ENCODE measurements at regions not wholly inside any gene's neighbourhood (a gene's known extent, or its start where the extent isn't known, plus 50 kb on each side); places are given as distances from the start of the nearest gene placed in this dataset.

DNA sequence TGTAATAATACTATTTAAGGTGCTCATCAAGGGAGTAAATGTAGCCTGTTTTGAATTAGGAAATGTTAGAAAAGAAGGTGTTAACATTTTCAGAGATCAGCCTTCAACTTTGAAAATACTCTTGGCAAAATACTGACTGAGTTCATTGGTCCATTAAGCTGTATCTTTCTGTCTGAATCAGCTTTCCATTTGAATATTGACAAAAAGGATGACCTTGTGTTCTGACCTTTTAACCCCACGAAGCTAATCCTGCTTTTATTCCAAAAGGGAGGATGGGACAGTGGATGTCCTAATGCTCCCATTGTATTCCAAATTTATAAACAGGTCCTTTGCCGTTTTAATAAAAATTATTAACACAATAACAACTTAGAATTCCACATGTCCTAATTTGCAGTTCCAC lies 259.7 kb upstream of the NRIP1 start:
- no peak for DNase-seq
- in situ Hi-C loops (cut with HindIII; ENCODE audit: low pct_ligation_motif_present, low pct_unique_long_range_greater_than_20kb, low sequenced_read_pairs): no loop called here

DNA sequence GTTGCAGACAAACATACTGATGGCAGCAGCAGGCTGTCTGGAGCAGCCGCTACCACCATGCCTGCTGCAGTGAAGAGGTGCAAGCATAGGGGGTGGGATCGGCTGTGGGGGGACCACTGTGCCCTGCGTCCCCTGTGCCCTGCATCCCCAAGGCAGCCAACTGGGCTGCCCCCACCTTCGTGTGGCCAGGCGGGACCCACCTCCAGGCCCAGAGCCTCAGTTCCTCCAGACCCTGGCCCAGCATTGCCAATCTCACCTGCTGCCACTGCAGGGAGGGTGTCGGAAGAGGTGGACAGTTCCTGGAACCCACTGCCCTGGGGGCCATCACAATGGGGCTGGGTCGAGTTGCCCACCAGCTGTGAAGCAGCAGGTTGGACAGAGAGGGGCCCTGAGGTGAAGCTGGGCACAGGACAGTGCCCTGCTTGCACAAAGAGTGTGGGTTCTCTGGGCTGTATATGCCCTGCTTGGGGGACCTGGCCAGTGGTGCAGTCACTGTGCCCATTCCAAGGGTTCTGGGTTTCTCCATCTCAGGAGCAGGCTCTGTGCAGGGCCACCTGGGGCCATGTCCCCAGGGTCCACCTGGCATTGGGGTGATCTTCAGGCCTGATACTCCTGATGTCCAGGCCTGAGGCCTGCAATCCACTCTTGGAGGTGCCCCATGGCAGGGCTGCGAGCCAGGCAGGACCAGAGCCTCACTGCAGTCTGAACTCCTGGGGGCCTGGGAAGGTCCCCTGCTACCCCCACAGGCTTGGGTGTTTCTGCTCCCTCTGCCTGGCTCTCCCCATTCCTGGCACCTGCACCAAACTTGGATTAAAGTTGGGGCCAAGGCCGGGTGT lies 261.4 kb upstream of the NRIP1 start:
- no peak for DNase-seq
- in situ Hi-C loops (cut with HindIII; ENCODE audit: low pct_ligation_motif_present, low pct_unique_long_range_greater_than_20kb, low sequenced_read_pairs): no loop called here

DNA sequence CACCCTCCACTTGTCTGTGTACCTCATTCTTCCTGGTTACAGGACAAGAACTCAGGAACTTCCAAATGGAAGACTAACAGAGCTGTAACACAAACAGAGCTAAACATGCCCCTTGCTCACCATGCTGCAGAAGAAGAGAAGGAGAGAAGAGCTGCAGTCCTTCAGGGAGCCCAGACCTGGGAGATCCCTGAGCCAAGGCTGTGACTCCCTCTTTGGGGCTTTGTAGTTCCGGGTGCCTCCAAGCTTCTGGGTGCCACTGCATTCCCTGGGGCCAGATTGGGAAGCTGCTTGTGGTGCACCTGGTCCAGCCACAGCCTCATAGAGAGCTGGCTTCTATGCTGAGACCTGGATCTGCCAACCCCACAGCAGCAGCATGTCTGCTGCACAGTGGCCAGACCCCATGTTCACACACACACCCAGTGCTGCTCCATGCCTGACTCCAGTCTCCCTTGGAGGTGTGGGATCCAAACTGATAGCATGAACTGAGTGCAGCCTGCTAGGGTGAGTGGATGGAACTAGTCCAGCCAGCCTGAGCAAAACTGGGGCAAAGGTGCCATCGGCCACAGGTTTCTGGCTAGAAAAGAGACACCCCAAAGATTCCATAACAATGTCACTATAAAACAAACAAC lies 263.0 kb upstream of the NRIP1 start:
- in situ Hi-C loops (cut with HindIII; ENCODE audit: low pct_ligation_motif_present, low pct_unique_long_range_greater_than_20kb, low sequenced_read_pairs): no loop called here
- DNase-seq: no peak

DNA sequence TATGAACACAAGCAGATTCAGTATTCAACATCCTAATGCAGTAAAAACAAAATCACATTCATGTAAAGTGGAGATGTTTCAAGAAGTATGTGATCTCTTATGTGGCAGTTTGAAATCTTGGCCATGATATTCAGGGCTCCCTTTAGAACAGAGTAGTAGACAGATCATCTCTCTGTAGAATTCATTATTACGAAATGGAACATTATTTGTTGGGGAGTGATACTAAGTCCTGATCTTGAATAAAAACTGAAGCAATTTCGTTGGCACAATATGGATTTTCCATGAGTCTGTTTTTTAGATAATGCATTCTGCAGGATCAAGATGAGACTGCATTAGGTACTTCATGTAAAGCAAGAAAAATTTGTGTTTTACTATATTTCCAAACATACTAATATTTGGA lies 264.4 kb upstream of the NRIP1 start:
- no peak for DNase-seq
- in situ Hi-C loops (cut with HindIII; ENCODE audit: low pct_ligation_motif_present, low pct_unique_long_range_greater_than_20kb, low sequenced_read_pairs): no loop called here

DNA sequence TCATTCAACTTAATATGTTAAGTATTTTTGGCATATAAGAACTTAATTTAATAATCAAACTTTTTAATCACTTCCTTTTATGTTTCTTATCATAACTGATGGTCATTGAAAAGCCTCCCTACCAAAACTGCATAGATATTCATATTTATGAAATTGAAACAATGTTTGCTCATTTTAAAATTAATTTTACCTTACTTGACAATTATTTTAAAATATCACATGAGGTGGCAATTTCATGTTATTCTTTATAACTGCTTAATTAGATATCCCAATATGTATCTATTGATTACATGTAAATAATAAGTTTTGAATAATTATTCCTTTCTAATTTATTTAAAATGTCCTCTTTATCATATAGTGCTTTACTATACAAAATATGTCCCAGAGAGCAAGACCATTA lies 266.1 kb upstream of the NRIP1 start:
- in situ Hi-C loops (cut with HindIII; ENCODE audit: low pct_ligation_motif_present, low pct_unique_long_range_greater_than_20kb, low sequenced_read_pairs): no loop called here
- no peak for DNase-seq

DNA sequence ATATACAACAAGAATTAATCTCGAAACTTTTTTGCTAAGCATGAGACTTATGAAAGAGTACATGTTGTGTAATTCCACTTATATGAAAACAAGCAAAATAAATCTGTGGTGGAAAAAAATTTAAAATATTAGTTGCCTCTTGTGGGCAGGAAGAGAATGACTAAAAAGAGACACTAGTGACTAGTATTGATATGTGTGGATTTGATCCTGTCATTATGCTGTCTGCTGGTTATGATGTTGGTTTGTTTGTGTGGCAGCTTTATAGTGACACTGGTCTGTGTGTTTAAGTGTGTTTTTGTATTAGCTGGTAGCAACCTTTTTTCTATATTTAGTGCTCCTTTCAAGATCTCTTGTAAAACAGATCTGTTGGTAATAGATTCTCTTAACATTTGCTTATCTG lies 267.8 kb upstream of the NRIP1 start:
- no peak for DNase-seq
- in situ Hi-C loops (cut with HindIII; ENCODE audit: low pct_ligation_motif_present, low pct_unique_long_range_greater_than_20kb, low sequenced_read_pairs): no loop called here

DNA sequence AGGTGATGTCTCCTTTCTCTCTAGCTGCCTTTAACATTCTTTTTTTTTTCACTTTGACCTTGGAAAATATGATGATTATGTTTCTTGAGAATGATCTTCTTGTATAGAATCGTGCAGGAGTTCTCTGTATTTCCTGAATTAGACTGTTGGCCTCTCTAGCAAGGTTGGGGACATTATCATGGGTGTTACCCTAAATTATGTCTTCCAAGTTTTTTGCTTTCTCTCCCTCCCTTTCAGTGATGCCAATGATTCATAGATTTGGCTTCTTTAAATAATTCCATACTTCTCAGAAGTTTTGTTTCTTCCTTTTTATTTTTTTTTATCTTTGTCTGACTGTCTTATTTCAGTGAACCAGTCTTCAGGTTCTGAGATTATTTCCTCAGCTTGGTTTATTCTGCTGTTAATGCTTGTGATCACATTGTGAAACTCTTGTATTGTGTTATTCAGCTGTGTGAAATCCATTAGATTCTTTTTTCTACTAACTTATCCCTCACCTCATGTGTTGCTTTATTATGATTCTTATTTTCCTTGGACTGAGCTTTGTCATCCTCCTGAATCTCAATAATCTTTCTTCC lies 268.4 kb upstream of the NRIP1 start:
- in situ Hi-C loops (cut with HindIII; ENCODE audit: low pct_ligation_motif_present, low pct_unique_long_range_greater_than_20kb, low sequenced_read_pairs): no loop called here
- DNase-seq: no peak

DNA sequence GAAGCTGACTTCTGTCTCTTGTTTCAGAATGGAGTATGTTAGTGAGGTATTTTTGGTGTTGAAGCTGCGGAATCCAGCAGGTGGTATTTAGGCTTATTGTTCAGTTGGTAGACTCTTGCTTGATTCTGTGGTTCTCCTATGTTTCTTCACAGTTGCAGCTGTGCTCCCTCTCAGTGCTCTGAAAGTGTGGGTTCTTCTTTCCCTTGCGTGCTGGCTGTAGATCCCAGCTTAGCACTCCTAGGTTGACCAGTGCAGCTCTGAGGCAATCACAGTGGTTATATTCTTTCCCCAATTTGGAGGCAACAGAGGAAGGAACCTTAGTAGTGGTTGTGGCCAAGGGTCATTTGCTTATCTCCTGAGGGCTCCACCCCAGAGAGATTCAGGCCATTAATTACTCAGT lies 269.2 kb upstream of the NRIP1 start:
- no peak for DNase-seq
- in situ Hi-C loops (cut with HindIII; ENCODE audit: low pct_ligation_motif_present, low pct_unique_long_range_greater_than_20kb, low sequenced_read_pairs): no loop called here

DNA sequence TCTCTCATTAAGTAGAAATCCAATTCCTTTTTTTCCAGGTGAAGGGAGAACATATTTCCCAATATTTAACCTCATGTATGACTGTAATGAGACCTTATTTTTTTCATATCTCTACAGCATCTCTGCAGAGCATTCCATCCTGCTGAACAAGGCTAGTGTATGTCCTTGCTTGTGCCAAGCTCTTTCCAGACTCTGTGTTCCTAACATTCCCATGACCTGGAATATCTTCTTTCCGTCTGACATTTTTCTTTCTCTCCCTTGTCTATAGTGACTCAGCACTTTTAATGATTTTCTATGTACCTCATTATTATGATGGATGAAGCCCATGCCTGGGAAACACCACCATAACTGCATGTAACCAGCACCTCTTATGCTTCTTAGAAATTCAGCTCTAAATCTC lies 278.3 kb upstream of the NRIP1 start:
- in situ Hi-C loops (cut with HindIII; ENCODE audit: low pct_ligation_motif_present, low pct_unique_long_range_greater_than_20kb, low sequenced_read_pairs): no loop called here
- DNase-seq: no peak

DNA sequence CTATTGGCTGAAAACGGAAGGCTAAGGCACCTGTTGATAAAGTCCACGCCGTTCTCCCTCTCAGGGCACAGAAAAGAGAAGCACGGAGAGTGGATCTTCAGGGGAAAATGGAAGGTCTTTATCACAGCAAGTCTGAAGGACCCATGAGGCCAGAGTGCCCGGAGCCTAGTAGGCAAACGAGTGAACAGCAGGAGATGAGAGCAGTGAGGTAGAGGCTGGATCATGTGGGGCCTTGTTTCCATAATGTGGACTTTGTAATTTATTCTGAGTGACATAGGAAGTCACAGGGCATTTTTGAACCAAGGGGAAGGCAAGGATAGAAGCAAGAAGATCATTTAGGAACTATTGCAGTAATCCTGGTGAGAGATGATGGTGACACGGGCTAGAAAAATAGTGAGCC lies 287.2 kb upstream of the NRIP1 start:
- in situ Hi-C loops (cut with HindIII; ENCODE audit: low pct_ligation_motif_present, low pct_unique_long_range_greater_than_20kb, low sequenced_read_pairs): no loop called here
- DNase-seq: no peak

DNA sequence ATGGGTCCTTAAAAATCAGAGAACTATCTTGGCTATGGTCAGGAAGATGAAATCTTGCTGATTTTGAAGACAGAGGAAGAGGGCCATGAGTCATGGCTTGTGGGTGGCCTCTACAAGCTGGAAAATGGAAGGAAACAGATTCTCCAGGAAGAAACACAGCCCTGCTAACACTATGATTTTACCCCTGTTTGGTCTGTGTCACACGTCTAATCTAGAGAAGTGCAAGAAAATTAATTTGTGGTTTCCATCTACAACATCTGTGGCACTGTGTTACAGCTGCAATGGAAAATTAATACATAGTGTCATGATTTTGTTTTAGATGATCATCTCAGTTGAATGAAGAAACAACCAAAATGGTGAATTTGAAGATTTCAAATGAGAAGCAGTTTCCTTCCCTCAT lies 288.7 kb upstream of the NRIP1 start:
- DNase-seq: no peak
- in situ Hi-C loops (cut with HindIII; ENCODE audit: low pct_ligation_motif_present, low pct_unique_long_range_greater_than_20kb, low sequenced_read_pairs): no loop called here

DNA sequence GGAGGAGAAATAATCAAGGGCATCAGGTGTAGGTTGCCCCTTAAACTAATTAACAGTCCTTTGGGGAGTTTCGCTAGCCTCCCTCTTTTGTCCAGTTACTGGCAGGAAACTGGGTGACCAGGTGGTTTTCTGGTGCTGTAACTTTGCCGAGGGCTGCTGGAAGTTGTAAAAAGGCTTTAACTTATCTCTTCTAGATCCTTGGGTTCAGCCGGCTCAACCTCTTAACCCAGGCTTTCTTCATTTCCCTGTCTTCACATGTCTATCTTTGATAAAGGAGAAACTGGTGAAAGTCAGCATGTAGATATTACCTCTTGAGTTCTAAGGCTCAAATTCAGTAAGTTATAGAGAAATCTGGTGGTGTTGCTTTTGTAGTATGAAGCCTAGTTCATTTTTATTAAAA lies 289.7 kb upstream of the NRIP1 start:
- no peak for DNase-seq
- in situ Hi-C loops (cut with HindIII; ENCODE audit: low pct_ligation_motif_present, low pct_unique_long_range_greater_than_20kb, low sequenced_read_pairs): no loop called here

DNA sequence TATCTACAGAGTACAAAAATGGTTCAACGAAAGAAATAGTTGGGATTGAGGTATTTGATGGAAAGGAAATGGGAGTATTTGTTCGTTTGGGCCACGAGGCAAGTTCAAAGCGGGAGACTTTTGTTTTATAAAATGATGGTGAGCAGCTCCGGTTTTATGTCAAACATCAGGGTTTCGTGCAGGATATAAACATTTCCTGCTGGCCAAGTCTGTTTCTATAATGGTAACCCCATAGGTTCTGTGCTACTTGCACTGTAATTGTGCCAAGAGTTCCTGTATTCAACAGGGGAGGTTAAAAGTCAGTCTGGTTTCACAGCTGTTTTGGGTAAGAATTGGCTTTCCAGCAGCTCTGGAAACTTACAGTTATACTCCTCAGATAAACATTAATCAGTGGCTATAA lies 290.3 kb upstream of the NRIP1 start:
- in situ Hi-C loops (cut with HindIII; ENCODE audit: low pct_ligation_motif_present, low pct_unique_long_range_greater_than_20kb, low sequenced_read_pairs): no loop called here

DNA sequence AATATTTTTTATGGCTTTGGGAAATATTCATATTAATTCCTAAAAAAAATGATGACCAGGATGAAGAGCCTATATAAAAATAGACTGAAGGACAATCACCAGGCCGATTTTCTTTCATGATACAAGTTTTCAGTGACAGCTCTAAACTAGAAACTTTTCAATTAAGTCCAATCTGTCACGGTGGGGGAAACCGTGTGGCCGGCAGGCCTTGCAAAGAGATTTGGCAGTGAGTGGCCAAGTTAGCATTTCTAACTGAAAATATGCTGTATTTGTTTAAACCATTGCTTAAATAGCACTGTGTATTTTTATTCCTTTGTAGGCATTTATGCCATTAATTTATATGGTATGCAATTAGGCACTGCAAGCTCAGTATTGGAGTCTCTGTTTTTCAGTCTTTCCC lies 294.5 kb upstream of the NRIP1 start:
- DNase-seq: no peak
- in situ Hi-C loops (cut with HindIII; ENCODE audit: low pct_ligation_motif_present, low pct_unique_long_range_greater_than_20kb, low sequenced_read_pairs): no loop called here

More for the DNA sequence above, 290.3 kb upstream of the NRIP1 start:
- DNase-seq: no peak

DNA sequence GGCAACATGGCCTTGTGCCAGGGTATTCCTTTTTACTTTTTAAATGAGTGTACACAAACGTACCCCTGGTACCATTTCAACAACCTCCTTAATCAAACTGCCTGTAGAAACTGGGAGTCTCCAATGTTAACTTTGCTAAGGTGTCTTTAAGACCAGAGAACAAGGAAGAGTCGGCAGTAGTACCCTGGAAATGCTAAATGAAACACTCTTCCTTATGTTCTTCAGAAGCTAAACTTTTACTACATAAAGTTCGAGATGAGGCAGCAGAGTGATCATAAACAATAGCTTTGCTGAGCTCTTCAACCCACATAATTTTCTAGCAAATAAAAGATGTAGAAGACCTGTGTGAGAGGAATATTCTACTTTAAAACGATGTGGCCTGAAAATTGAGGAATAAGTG lies 297.7 kb upstream of the NRIP1 start:
- in situ Hi-C loops (cut with HindIII; ENCODE audit: low pct_ligation_motif_present, low pct_unique_long_range_greater_than_20kb, low sequenced_read_pairs): no loop called here
- DNase-seq: no peak

DNA sequence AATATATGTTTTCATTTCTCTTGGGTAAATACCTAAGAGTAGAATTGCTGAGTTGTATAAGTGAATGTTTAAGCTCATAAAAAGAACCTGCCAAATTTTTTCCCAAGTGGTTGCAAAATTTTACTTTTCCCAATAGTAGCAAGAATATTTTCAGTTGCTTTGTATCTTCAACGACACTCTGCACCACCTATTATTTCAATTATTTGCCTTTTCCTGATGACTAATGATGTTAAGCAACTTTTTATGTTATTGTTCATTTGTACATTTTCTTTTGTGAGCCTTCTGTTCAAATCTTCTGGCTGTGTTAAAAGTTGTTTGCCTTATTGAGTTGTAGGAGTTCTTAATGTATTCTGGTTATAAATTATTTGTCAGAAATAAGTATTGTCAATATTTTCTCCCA lies 299.1 kb upstream of the NRIP1 start:
- in situ Hi-C loops (cut with HindIII; ENCODE audit: low pct_ligation_motif_present, low pct_unique_long_range_greater_than_20kb, low sequenced_read_pairs): no loop called here
- DNase-seq: no peak

DNA sequence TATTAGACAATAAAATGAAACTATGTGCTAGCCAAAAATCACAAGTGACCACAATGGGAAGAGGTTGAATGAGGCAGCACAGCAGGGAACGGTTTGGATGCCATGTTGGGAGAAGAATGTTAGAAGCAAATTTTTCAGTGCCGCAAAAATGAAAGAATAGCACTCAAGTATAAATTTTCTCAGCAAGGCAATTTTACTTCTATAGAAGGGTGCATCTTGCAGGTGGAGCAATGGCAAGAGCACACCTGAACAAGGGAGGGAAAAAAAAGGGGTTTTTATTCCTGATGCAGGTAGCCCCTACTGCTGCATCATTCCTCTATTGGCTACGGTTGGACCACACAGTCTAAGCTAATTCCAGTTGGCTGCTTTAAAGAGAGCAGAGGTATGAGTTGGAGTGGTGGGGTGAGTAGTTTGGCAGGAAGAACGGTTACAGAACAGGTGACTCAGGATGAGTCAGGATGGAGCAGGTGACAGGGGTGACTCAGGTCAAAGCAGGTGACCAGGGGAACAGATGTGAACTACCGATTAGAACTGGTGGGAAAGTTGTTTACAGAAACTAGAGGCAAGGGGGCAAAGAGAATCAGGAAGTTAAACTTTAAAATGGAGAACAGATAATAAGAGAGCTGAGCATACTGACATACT lies 301.1 kb upstream of the NRIP1 start:
- in situ Hi-C loops (cut with HindIII; ENCODE audit: low pct_ligation_motif_present, low pct_unique_long_range_greater_than_20kb, low sequenced_read_pairs): no loop called here

DNA sequence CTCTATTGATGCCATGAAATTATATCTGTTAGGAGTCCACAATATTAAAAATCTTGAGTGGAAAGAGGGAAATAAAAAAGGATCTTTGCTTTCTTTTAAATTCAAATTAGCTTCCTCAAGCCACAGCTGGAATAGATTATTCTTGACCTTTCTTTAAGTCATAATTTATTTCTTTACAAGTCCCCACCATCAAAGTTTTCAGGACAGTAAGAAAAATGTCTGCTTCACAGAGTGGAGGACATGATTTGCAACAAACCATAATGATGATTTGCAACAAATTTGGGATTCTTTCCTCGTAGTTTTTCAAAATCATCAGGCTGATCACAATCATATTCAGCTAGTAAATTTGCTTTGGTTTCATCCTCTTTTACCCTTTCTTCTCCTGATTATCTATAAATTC lies 301.8 kb upstream of the NRIP1 start:
- in situ Hi-C loops (cut with HindIII; ENCODE audit: low pct_ligation_motif_present, low pct_unique_long_range_greater_than_20kb, low sequenced_read_pairs): no loop called here
- no peak for DNase-seq

More for the DNA sequence above, 301.1 kb upstream of the NRIP1 start:
- DNase-seq: no peak

DNA sequence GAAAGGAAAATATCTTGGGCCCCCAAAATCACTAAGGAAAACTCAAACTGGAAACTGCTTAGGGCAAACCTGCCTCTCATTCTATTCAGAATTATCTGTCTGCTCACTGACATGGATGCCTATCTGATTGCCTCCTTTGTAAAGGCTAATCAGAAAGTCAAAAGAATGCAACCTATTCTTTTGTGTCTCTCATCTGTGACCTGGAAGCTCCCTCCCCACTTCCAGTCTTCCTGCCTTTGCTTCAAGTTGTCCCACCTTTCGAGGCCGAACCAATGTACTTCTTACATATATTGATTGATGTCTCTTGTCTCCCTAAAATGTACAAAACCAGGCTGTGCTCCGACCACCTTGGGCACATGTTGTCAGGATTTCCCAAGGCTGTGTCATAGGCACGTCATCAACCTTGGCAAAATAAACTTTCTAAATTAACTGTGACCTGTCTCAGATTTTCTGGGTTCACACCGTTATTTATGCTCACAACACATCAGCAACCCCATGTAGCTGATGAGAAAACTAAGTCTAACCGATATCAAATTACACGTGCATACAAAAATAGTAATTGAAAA lies 302.3 kb upstream of the NRIP1 start:
- DNase-seq: no peak
- in situ Hi-C loops (cut with HindIII; ENCODE audit: low pct_ligation_motif_present, low pct_unique_long_range_greater_than_20kb, low sequenced_read_pairs): no loop called here

Measured in ACHN (cell line).